ENCODE measurements at regions not wholly inside any gene's neighbourhood (a gene's known extent, or its start where the extent isn't known, plus 50 kb on each side); places are given as distances from the start of the nearest gene placed in this dataset.

DNA sequence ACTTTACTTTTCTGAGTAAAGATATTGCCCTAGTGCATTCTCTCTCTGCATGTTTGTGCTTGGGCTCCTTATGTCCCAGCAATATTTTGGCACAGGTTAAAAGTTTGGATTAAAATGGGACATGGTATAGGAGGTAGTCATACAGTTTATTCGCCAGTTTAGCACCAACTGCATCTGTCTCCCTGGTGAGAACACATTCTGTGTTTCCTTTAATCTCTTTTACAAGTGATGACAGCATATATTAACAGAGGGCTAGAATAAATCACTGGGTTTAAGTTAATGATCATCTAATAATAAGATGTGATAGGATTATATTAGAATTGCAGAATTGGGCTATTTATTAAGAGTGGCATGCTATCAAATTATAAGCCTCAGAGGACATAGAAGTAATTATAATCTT, 550.1 kb downstream of the LRRC70 start:
- Histone ChIP-seq H2BK20ac (ENCODE audit: low read depth, low read length, poor library complexity, severe bottlenecking) (no peak overlapping the region), H3K23ac (ENCODE audit: insufficient read length, low read depth, low read length) (no peak overlapping the region), H3K27me3 (ENCODE audit: insufficient read depth, low read length) (no peaks in the 10 kb centered on the region), H2BK12ac (ENCODE audit: insufficient read length, low read depth, low read length) (no peak overlapping the region), H2BK15ac (ENCODE audit: low read depth, low read length) (no peak overlapping the region), H3K14ac (ENCODE audit: insufficient read depth, low read length) (no peak overlapping the region), H4K8ac (replicated peaks; ENCODE audit: insufficient read length, low read depth, low read length) (no peak overlapping the region), H3K4me1 (ENCODE audit: insufficient read depth, low read length) (no peaks in the 10 kb centered on the region; the same call in none of the 2 replicates), H3K18ac (ENCODE audit: insufficient read length, low read depth, low read length) (no peak overlapping the region), H3K27ac (ENCODE audit: insufficient read length, low read depth, low read length) (no peak overlapping the region), H4K5ac (ENCODE audit: insufficient read length, low read depth, low read length) (no peak overlapping the region), H3T11ph (ENCODE audit: low read length) (no peak overlapping the region), H3K23me2 (ENCODE audit: insufficient read length, low read depth, low read length, poor library complexity, severe bottlenecking) (no peaks in the 10 kb centered on the region), H3K9me3 (ENCODE audit: control insufficient read depth, low read depth, low read length) (no peaks in the 10 kb centered on the region), H3K79me2 (ENCODE audit: insufficient read depth, low read length) (no peaks in the 10 kb centered on the region), H3K56ac (ENCODE audit: insufficient read length, low read depth, low read length) (no peak overlapping the region), H3K79me1 (ENCODE audit: insufficient read depth, low read depth, low read length, poor library complexity, severe bottlenecking) (no peaks in the 10 kb centered on the region), H4K20me1 (ENCODE audit: control insufficient read depth, insufficient read depth, insufficient read length) (no peaks in the 10 kb centered on the region), H2AFZ (ENCODE audit: low read length) (no peak overlapping the region), H2BK5ac (ENCODE audit: insufficient read length, low read length) (no peak overlapping the region), H3K4ac (ENCODE audit: low read depth, low read length) (no peak overlapping the region), H2BK120ac (ENCODE audit: low read depth, low read length, poor library complexity, severe bottlenecking) (no peak overlapping the region), H3K9ac (ENCODE audit: extremely low read depth, insufficient read length, low read length) (no peak overlapping the region), H2AK5ac (ENCODE audit: insufficient read length, low read length) (no peak overlapping the region), H4K91ac (ENCODE audit: insufficient read length, low read depth, low read length) (no peak overlapping the region), H3K4me2 (ENCODE audit: insufficient read depth, insufficient read length, low read length) (no peak overlapping the region)
- H3K27ac Mint-ChIP-seq, result no peak overlapping the region
- no peaks in the 10 kb centered on the region for H3K9me3 Mint-ChIP-seq
- TF ChIP-seq, protein P1, sequence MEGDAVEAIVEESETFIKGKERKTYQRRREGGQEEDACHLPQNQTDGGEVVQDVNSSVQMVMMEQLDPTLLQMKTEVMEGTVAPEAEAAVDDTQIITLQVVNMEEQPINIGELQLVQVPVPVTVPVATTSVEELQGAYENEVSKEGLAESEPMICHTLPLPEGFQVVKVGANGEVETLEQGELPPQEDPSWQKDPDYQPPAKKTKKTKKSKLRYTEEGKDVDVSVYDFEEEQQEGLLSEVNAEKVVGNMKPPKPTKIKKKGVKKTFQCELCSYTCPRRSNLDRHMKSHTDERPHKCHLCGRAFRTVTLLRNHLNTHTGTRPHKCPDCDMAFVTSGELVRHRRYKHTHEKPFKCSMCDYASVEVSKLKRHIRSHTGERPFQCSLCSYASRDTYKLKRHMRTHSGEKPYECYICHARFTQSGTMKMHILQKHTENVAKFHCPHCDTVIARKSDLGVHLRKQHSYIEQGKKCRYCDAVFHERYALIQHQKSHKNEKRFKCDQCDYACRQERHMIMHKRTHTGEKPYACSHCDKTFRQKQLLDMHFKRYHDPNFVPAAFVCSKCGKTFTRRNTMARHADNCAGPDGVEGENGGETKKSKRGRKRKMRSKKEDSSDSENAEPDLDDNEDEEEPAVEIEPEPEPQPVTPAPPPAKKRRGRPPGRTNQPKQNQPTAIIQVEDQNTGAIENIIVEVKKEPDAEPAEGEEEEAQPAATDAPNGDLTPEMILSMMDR (conservative IDR thresholded peaks at IDR 0.05), result no peak
- whole genome bisulfite sequencing (ENCODE audit: extremely low coverage, insufficient read length, low lambda C conversion rate), result no CpG with 5 or more reads among the region's 1 CpG
- no peak overlapping the region for H3K4me3 Mint-ChIP-seq
- no peaks in the 10 kb centered on the region for H3K36me3 Mint-ChIP-seq (ENCODE audit: insufficient read depth in 1 of 3, low read depth in 3 of 3)
- H3K27me3 Mint-ChIP-seq (ENCODE audit: low read depth), result no peaks in the 10 kb centered on the region
- H3K4me1 Mint-ChIP-seq, result peaks cover 9 to 22% of the 10 kb centered on the region in 2 experiments
- DNase-seq, result no peak

Data from H9 (cell line).